Parathyroid adenoma (tissue), 2 donors: ENCODE measurements at regions not wholly inside any gene's neighbourhood (a gene's known extent, or its start where the extent isn't known, plus 50 kb on each side); places are given as distances from the start of the nearest gene placed in this dataset.

Experiments used
- H2AFZ ChIP-seq: fragments of 300-600 bp; sonication (generic); one replicate; pipeline ENCODE4 v1.7.0; 2017; ENCODE audit warnings: antibody characterized with exemption, mild to moderate bottlenecking
- H3K27ac ChIP-seq: fragments of 300-600 bp; sonication (generic); one replicate; pipeline ENCODE4 v1.7.0; 2017
- H3K27me3 ChIP-seq: fragments of 300-600 bp; sonication (generic); one replicate; pipeline ENCODE4 v1.7.0; 2017; ENCODE audit warnings: low read length; ENCODE audit not compliant: control insufficient read depth, insufficient read depth
- H3K36me3 ChIP-seq: fragments of 300-600 bp; sonication (generic); one replicate; pipeline ENCODE4 v1.7.0; 2017; ENCODE audit warnings: low read length; ENCODE audit not compliant: control insufficient read depth, insufficient read depth
- H3K4me1 ChIP-seq: fragments of 300-600 bp; sonication (generic); one replicate; pipeline ENCODE4 v1.7.0; 2017; ENCODE audit warnings: control low read depth
- H3K4me2 ChIP-seq: fragments of 300-600 bp; sonication (generic); one replicate; pipeline ENCODE4 v1.7.0; 2017; ENCODE audit warnings: low read length
- H3K4me3 ChIP-seq: fragments of 300-600 bp; sonication (generic); one replicate; pipeline ENCODE4 v1.7.0; 2017; ENCODE audit warnings: low read depth, low read length
- H3K79me2 ChIP-seq: fragments of 300-600 bp; sonication (generic); one replicate; pipeline ENCODE4 v1.7.0; 2017; ENCODE audit warnings: control low read depth
- H3K9ac ChIP-seq: fragments of 300-600 bp; sonication (generic); one replicate; pipeline ENCODE4 v1.7.0; 2017; ENCODE audit warnings: mild to moderate bottlenecking
- H3K9me3 ChIP-seq: fragments of 300-600 bp; sonication (generic); one replicate; pipeline ENCODE4 v1.7.0; 2017; ENCODE audit warnings: low read length; ENCODE audit not compliant: control insufficient read depth
- TF ChIP-seq, protein P1 (sequence below): fragments of 300-600 bp; sonication (generic); IDR thresholded peaks from one replicate; pipeline ENCODE4 v1.7.0; 2017; ENCODE audit warnings: antibody characterized with exemption, mild to moderate bottlenecking
- donor health status: primary hyperparathyroidism.

DNA sequence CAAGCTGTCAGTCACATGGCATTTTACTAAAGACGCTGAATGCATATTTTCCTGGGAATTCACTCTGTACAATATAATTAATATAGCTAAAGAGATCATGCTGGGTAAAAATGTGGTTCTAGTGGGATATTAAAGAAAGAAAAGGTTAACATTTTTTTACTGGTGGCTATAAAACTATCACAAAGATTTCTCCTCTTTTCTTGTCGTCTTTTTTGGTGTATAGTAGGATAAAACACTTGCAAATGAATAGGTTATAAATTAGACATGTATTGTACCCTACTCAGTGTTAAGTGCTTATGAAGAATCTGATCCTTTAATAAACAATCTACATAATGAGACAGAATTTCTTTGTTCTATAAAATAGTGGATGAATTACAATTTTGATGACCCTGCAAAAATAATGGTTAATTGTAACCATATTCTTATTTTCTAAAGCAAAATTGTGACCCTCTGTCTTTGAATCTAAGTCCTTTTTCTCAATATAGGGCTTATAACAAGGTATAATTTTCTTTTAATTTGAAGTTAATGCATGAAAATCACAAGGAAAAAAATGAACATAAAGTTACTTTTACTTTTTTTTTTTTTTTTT is 1540.4 kb upstream of the GOT2 start:
- no peaks in the 10 kb centered on the region for H3K4me1 ChIP-seq
- no peaks in the 10 kb centered on the region for H3K79me2 ChIP-seq
- no peak overlapping the region for H3K4me2 ChIP-seq
- no peaks in the 10 kb centered on the region for H3K27me3 ChIP-seq
- no peak overlapping the region for H2AFZ ChIP-seq
- TF ChIP-seq, protein P1, sequence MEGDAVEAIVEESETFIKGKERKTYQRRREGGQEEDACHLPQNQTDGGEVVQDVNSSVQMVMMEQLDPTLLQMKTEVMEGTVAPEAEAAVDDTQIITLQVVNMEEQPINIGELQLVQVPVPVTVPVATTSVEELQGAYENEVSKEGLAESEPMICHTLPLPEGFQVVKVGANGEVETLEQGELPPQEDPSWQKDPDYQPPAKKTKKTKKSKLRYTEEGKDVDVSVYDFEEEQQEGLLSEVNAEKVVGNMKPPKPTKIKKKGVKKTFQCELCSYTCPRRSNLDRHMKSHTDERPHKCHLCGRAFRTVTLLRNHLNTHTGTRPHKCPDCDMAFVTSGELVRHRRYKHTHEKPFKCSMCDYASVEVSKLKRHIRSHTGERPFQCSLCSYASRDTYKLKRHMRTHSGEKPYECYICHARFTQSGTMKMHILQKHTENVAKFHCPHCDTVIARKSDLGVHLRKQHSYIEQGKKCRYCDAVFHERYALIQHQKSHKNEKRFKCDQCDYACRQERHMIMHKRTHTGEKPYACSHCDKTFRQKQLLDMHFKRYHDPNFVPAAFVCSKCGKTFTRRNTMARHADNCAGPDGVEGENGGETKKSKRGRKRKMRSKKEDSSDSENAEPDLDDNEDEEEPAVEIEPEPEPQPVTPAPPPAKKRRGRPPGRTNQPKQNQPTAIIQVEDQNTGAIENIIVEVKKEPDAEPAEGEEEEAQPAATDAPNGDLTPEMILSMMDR: no peak
- H3K36me3 ChIP-seq: no peaks in the 10 kb centered on the region
- H3K4me3 ChIP-seq: no peak overlapping the region
- no peaks in the 10 kb centered on the region for H3K9me3 ChIP-seq
- no peak overlapping the region for H3K9ac ChIP-seq
- no peak overlapping the region for H3K27ac ChIP-seq

DNA sequence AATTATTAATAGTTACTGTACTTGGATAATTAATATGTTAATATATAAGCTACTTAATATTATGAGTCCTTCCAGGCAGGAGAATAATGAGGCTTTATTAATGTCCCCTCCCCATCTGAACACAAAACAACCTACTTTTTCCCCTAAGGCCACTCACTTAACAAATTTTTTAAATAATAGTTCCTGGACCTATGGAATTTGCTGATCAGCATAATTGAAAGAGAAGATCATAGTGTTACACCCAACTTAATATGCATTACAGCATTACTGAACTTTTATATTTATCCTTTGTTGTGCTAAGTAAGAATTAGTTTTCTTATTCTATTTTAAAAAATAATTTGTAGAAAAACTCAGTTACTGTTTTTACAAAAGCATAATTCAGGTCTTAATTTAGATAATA is 1537.7 kb upstream of the GOT2 start:
- no peak overlapping the region for H3K27ac ChIP-seq
- no peaks in the 10 kb centered on the region for H3K9me3 ChIP-seq
- no peaks in the 10 kb centered on the region for H3K36me3 ChIP-seq
- H3K9ac ChIP-seq: no peak overlapping the region
- no peaks in the 10 kb centered on the region for H3K27me3 ChIP-seq
- H2AFZ ChIP-seq: no peak overlapping the region
- H3K79me2 ChIP-seq: no peaks in the 10 kb centered on the region
- no peak overlapping the region for H3K4me3 ChIP-seq
- H3K4me2 ChIP-seq: no peak overlapping the region
- TF ChIP-seq, protein P1: no peak
- no peaks in the 10 kb centered on the region for H3K4me1 ChIP-seq

DNA sequence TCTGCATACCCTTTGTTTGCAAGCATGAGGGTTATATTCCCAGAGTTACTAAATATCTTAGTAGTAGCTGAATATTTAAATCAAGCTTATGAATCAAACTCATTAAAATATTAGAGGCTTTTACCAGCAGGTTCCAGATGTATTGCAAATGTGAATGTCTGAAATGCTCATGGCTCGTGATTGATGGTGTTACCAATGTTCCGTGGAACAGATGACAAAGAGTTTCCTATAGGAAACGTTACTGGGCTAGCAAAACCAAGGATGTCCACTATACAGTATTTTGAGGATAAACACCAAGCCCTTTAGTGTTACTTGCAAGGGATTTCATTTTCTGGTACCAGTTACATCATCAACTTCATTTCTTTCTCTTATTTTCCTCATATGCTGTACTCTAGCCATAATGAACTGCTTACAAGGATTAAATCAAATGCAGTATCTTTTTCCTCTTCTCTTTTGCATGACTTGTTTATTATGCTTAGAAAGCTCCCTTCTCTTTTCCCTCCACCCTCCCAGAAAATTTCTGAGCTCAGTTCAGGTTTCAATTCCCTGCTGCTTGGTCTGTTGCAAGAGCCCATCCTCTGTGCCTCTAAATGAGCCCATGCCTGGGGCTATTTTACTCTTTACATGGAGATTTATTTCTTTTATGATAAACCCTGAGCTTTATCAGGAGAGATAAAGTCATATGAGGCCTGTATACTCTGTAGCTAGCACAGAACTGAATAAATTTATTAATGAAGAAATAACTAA is 1537.1 kb upstream of the GOT2 start:
- TF ChIP-seq, protein P1: no peak
- H3K9ac ChIP-seq: no peak overlapping the region
- H3K79me2 ChIP-seq: no peaks in the 10 kb centered on the region
- no peaks in the 10 kb centered on the region for H3K4me1 ChIP-seq
- no peaks in the 10 kb centered on the region for H3K27me3 ChIP-seq
- H2AFZ ChIP-seq: no peak overlapping the region
- H3K9me3 ChIP-seq: no peaks in the 10 kb centered on the region
- no peak overlapping the region for H3K27ac ChIP-seq
- no peaks in the 10 kb centered on the region for H3K36me3 ChIP-seq
- no peak overlapping the region for H3K4me2 ChIP-seq
- H3K4me3 ChIP-seq: no peak overlapping the region

DNA sequence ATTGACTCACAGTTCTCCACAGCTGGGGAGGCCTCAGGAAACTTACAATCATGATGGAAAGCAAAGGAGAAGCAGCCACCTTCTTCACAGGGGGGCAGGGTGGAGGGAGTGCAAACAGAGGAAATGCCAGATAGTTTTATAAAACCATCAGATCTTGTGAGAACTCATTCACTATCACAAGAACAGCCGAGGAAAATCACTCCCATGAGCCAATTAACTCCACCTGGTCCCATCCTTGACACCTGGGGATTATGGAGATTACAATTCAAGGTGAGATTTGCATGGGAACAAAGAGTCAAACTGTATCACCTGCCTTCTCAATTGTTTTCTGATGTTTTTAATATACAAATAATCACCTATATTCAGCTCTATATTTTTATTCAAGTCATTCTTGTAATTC is 1527.3 kb upstream of the GOT2 start:
- TF ChIP-seq, protein P1: no peak
- no peak overlapping the region for H3K4me2 ChIP-seq
- H2AFZ ChIP-seq: no peak overlapping the region
- no peaks in the 10 kb centered on the region for H3K36me3 ChIP-seq
- H3K27me3 ChIP-seq: no peaks in the 10 kb centered on the region
- H3K4me1 ChIP-seq: no peaks in the 10 kb centered on the region
- H3K9ac ChIP-seq: no peak overlapping the region
- no peak overlapping the region for H3K27ac ChIP-seq
- H3K9me3 ChIP-seq: no peaks in the 10 kb centered on the region
- no peaks in the 10 kb centered on the region for H3K79me2 ChIP-seq
- no peak overlapping the region for H3K4me3 ChIP-seq

DNA sequence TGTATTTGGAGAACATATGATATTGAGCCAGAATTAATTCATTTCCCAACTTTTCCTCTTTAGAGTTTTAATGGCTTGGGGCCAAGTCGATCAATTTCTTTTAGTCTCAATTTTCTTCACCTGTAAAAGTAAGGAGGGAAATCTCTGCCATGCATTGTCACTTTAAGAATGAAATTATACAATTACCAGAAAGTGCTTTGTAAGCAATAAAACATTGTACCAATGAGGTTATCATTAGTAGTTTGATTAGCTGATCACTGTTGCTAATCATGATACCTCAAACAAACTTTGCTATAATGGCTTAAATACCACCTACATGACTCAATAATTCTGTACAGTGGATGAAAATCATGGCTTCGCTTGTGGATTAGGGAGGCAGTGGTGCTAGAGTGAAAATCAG is 1525.8 kb upstream of the GOT2 start:
- H3K27me3 ChIP-seq: no peaks in the 10 kb centered on the region
- no peaks in the 10 kb centered on the region for H3K4me1 ChIP-seq
- H2AFZ ChIP-seq: no peak overlapping the region
- H3K9me3 ChIP-seq: no peaks in the 10 kb centered on the region
- H3K9ac ChIP-seq: no peak overlapping the region
- TF ChIP-seq, protein P1: no peak
- no peaks in the 10 kb centered on the region for H3K79me2 ChIP-seq
- H3K36me3 ChIP-seq: no peaks in the 10 kb centered on the region
- no peak overlapping the region for H3K27ac ChIP-seq
- no peak overlapping the region for H3K4me3 ChIP-seq
- H3K4me2 ChIP-seq: no peak overlapping the region
